GM21423 (cell line): ENCODE measurements at regions not wholly inside any gene's neighbourhood (a gene's known extent, or its start where the extent isn't known, plus 50 kb on each side); places are given as distances from the start of the nearest gene placed in this dataset.
"Not testable (repeated sequence)": the region's sequence is repeated elsewhere in the genome, so short reads cannot be mapped to it uniquely, and the experiment has no call there.

Experiments
- ATAC-seq: cut with Tn5 transposase; IDR thresholded peaks from one replicate; pipeline ENCODE4 v1.9.1; 2021; ENCODE audit warnings: mild to moderate bottlenecking, moderate library complexity; ENCODE audit not compliant: unreplicated experiment

- no peak for ATAC-seq
These were observed 52.8 kb upstream of the IKZF1 start for GRCh38 chr7:50251765-50252164.

- ATAC-seq, result no peak
These were observed 58.0 kb upstream of the IKZF1 start for GRCh38 chr7:50246551-50246950.

- ATAC-seq, result not testable (repeated sequence)
These were observed 62.4 kb upstream of the IKZF1 start for GRCh38 chr7:50242111-50242510.

- not testable (repeated sequence) for ATAC-seq
These were observed 63.8 kb upstream of the IKZF1 start for GRCh38 chr7:50240699-50241098.

- no peak for ATAC-seq
These were observed 74.6 kb upstream of the IKZF1 start for GRCh38 chr7:50229964-50230363.

GRCh38 chr7:50228148-50228547 lies 76.4 kb upstream of the IKZF1 start:
- no peak for ATAC-seq

GRCh38 chr7:50227726-50228125 lies 76.8 kb upstream of the IKZF1 start:
- no peak for ATAC-seq

- no peak for ATAC-seq
These were observed 77.8 kb upstream of the IKZF1 start for GRCh38 chr7:50226669-50227068.

GRCh38 chr7:50226145-50226544 lies 78.4 kb upstream of the IKZF1 start:
- no peak for ATAC-seq

- no peak for ATAC-seq
These were observed 83.1 kb upstream of the IKZF1 start for GRCh38 chr7:50221433-50221832.

GRCh38 chr7:50221028-50221427 lies 83.5 kb upstream of the IKZF1 start:
- no peak for ATAC-seq

- ATAC-seq, result no peak
These were observed 84.2 kb upstream of the IKZF1 start for GRCh38 chr7:50220273-50220672.

GRCh38 chr7:50217821-50218281 lies 86.7 kb upstream of the IKZF1 start:
- ATAC-seq, result no peak

- no peak for ATAC-seq
These were observed 87.1 kb upstream of the IKZF1 start for GRCh38 chr7:50217401-50217800.

- ATAC-seq, result no peak
These were observed 87.9 kb upstream of the IKZF1 start for GRCh38 chr7:50216626-50217025.

- ATAC-seq, result no peak
These were observed 89.7 kb upstream of the IKZF1 start for GRCh38 chr7:50214771-50215170.

GRCh38 chr7:50214126-50214670 lies 90.3 kb upstream of the IKZF1 start:
- no peak for ATAC-seq

GRCh38 chr7:50213622-50214017 lies 90.9 kb upstream of the IKZF1 start:
- no peak for ATAC-seq

- peak; percentile 54 for ATAC-seq
These were observed 91.6 kb upstream of the IKZF1 start for GRCh38 chr7:50212666-50213621.

- ATAC-seq, result no peak
These were observed 92.5 kb upstream of the IKZF1 start for GRCh38 chr7:50212016-50212325.

GRCh38 chr7:50211130-50212015 lies 93.1 kb upstream of the IKZF1 start:
- ATAC-seq, result no peak
